OCI-LY7 (cell line): ENCODE measurements at regions not wholly inside any gene's neighbourhood (a gene's known extent, or its start where the extent isn't known, plus 50 kb on each side); places are given as distances from the start of the nearest gene placed in this dataset.

Experiments used
- EZH2phosphoT487 ChIP-seq: fragments of 200-600 bp; sonication (generic); IDR thresholded peaks from 2 replicates; pipeline ENCODE4 v1.6.1; 2018; ENCODE audit warnings: low read depth, borderline replicate concordance, mild to moderate bottlenecking, mixed run types, antibody characterized with exemption, low read length, moderate library complexity, mixed read lengths
- TF ChIP-seq, protein P1 (sequence below): fragments of 200-600 bp; sonication (generic); conservative IDR thresholded peaks from 2 replicates; pipeline ENCODE4 v1.5.1; 2014; ENCODE audit warnings: mild to moderate bottlenecking, antibody characterized with exemption, low read length, moderate library complexity, mixed read lengths

DNA sequence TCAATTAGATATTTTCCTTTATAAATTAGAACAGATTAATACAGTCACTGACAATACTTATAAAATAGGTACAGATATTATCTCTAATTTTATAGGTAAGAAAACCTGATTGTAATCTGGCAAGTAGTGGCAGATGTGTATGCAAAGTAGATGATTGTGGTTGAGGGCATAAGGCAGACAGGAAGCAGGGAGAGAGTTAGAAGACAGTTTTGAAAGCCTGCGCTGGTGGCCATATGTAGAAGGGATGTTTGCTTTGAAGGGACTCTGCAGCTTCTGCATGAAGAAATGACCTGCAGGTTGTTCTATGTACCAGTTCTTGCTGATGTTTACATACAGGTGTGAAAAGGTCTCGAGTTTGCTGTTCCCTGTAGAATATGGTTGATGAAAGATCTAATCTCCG is 416.3 kb upstream of the SLIT2 start:
- TF ChIP-seq, protein P1, sequence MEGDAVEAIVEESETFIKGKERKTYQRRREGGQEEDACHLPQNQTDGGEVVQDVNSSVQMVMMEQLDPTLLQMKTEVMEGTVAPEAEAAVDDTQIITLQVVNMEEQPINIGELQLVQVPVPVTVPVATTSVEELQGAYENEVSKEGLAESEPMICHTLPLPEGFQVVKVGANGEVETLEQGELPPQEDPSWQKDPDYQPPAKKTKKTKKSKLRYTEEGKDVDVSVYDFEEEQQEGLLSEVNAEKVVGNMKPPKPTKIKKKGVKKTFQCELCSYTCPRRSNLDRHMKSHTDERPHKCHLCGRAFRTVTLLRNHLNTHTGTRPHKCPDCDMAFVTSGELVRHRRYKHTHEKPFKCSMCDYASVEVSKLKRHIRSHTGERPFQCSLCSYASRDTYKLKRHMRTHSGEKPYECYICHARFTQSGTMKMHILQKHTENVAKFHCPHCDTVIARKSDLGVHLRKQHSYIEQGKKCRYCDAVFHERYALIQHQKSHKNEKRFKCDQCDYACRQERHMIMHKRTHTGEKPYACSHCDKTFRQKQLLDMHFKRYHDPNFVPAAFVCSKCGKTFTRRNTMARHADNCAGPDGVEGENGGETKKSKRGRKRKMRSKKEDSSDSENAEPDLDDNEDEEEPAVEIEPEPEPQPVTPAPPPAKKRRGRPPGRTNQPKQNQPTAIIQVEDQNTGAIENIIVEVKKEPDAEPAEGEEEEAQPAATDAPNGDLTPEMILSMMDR = no peak
- no peak for TF ChIP-seq EZH2phosphoT487
